Thyroid gland (tissue), 4 donors: ENCODE measurements at regions not wholly inside any gene's neighbourhood (a gene's known extent, or its start where the extent isn't known, plus 50 kb on each side); places are given as distances from the start of the nearest gene placed in this dataset.

ENCODE experiments used
- DNase-seq, 2 donors: peaks; one replicate each; pipeline ENCODE4 v3.0.0-alpha.2; 2019
- H3K27ac ChIP-seq, 3 donors: fragments of 200-600 bp; sonication (generic); 1 replicate in 2 of 3; 2 replicates in 1 of 3; pipeline ENCODE4 v1.5.1; 2016 to 2019; ENCODE audit warnings: mild to moderate bottlenecking in 1 of 3, moderate library complexity in 1 of 3
- H3K27me3 ChIP-seq: fragments of 200-600 bp; sonication (generic); one replicate; pipeline ENCODE4 v1.5.1; 2019
- H3K36me3 ChIP-seq, 2 donors: fragments of 200-600 bp; sonication (generic); one replicate each; pipeline ENCODE4 v1.5.1; 2016 to 2019
- H3K4me1 ChIP-seq, 2 donors: fragments of 200-600 bp; sonication (generic); one replicate each; pipeline ENCODE4 v1.5.1; 2017 to 2019
- H3K4me3 ChIP-seq, 3 donors: fragments of 200-600 bp; sonication (generic); replicated peaks in 1 of 3; 1 replicate in 2 of 3; 2 replicates in 1 of 3; pipeline ENCODE4 v1.5.1; 2016; ENCODE audit warnings: mild to moderate bottlenecking in 1 of 3
- H3K9me3 ChIP-seq: fragments of 200-600 bp; sonication (generic); one replicate; pipeline ENCODE4 v1.5.1; 2017
- POLR2A ChIP-seq, 2 donors: fragments of 450-650 bp; IDR thresholded peaks; one replicate each; pipeline ENCODE4 v1.6.1; 2017; ENCODE audit warnings: antibody characterized with exemption in 2 of 2, mild to moderate bottlenecking in 2 of 2, moderate library complexity in 1 of 2
- WGBS, 2 donors: methylation state at CpG; one replicate each; pipeline ENCODE4 v1.1.5; 2017; 5-methylcytosine and 5-hydroxymethylcytosine counted together
- intact Hi-C: fragments of 100-400 bp; cut with DNase I; formaldehyde crosslinking; loops from one replicate; pipeline ENCODE4 v1.15.1; 2023
- TF ChIP-seq, protein P1 (sequence below), 6 experiments: fragments of 200-600 bp in 3 of 6; fragments of 450-650 bp in 3 of 6; sonication (generic) in 3 of 6; IDR thresholded peaks; one replicate each; pipeline ENCODE4 v1.5.1; 2016 to 2019; ENCODE audit warnings: antibody characterized with exemption in 6 of 6, mild to moderate bottlenecking in 2 of 6, inconsistent platforms in 1 of 6, moderate library complexity in 1 of 6

GRCh38 chr2:12932192-12932591 lies 215.5 kb downstream of the TRIB2 start:
- Histone ChIP-seq H3K27me3 (no peaks in the 10 kb centered on the region), H3K36me3 (no peaks in the 10 kb centered on the region), H3K4me1 (no peaks in the 10 kb centered on the region), H3K27ac (no peak overlapping the region), H3K4me3 (no peak overlapping the region), H3K9me3 (no peaks in the 10 kb centered on the region)
- TF ChIP-seq POLR2A (IDR thresholded peaks at IDR 0.05), result no peak
- TF ChIP-seq, protein P1, sequence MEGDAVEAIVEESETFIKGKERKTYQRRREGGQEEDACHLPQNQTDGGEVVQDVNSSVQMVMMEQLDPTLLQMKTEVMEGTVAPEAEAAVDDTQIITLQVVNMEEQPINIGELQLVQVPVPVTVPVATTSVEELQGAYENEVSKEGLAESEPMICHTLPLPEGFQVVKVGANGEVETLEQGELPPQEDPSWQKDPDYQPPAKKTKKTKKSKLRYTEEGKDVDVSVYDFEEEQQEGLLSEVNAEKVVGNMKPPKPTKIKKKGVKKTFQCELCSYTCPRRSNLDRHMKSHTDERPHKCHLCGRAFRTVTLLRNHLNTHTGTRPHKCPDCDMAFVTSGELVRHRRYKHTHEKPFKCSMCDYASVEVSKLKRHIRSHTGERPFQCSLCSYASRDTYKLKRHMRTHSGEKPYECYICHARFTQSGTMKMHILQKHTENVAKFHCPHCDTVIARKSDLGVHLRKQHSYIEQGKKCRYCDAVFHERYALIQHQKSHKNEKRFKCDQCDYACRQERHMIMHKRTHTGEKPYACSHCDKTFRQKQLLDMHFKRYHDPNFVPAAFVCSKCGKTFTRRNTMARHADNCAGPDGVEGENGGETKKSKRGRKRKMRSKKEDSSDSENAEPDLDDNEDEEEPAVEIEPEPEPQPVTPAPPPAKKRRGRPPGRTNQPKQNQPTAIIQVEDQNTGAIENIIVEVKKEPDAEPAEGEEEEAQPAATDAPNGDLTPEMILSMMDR (IDR thresholded peaks at IDR 0.05), result no peak
- 60 to 72% methylated on average over 3 of the region's 3 CpGs for WGBS, 2 donors
- intact Hi-C loops, result loop anchor here (10.0 kb wide), 1 partner anchor 207 kb away; no protein-coding TSS in a partner anchor
- DNase-seq, result no peak

GRCh38 chr2:12934146-12934756 lies 217.5 kb downstream of the TRIB2 start:
- Histone ChIP-seq H3K27me3 (no peaks in the 10 kb centered on the region), H3K36me3 (no peaks in the 10 kb centered on the region), H3K4me1 (no peaks in the 10 kb centered on the region), H3K9me3 (no peaks in the 10 kb centered on the region), H3K27ac (no peak overlapping the region), H3K4me3 (no peak overlapping the region)
- 91 to 94% methylated on average over 6 of the region's 6 CpGs for WGBS, 2 donors
- no peak for DNase-seq
- intact Hi-C loops, result loop anchor here (10.0 kb wide), 1 partner anchor 209 kb away; no protein-coding TSS in a partner anchor
- TF ChIP-seq, protein P1 (IDR thresholded peaks at IDR 0.05), result no peak
- no peak for TF ChIP-seq POLR2A (IDR thresholded peaks at IDR 0.05)

DNA sequence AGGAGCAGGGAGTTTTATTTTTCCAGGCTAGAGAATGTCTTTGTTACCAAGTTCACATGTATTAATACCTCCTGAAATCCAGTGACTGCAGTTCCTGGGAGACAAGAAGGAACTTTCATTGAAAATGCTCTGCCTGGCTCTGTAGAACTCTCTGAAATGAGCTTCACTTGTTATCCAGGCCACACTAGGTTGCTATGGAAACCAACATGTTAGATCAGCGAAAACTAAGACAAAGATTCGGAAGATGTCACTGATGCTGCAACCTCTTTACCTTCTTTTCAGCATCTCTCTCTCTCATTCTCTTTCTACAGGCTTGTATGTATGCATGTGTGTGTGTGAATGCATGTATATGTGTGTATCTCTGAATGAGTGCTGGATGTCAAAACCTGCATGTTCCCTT lies 218.5 kb downstream of the TRIB2 start:
- H3K27me3 ChIP-seq, result no peaks in the 10 kb centered on the region
- no peaks in the 10 kb centered on the region for H3K4me1 ChIP-seq
- WGBS, 2 donors, result 83 to 85% methylated on average over 2 of the region's 2 CpGs
- intact Hi-C loops, result loop anchor here (10.0 kb wide), 1 partner anchor 210 kb away; no protein-coding TSS in a partner anchor
- TF ChIP-seq, protein P1 (IDR thresholded peaks at IDR 0.05), result no peak
- TF ChIP-seq POLR2A (IDR thresholded peaks at IDR 0.05), result no peak
- H3K36me3 ChIP-seq, result no peaks in the 10 kb centered on the region
- no peaks in the 10 kb centered on the region for H3K9me3 ChIP-seq
- DNase-seq, result no peak
- no peak overlapping the region for H3K4me3 ChIP-seq
- H3K27ac ChIP-seq, result no peak overlapping the region

GRCh38 chr2:12935796-12936195 lies 219.1 kb downstream of the TRIB2 start:
- no peak overlapping the region for H3K4me3 ChIP-seq
- H3K36me3 ChIP-seq, result no peaks in the 10 kb centered on the region
- no peaks in the 10 kb centered on the region for H3K9me3 ChIP-seq
- H3K27me3 ChIP-seq, result no peaks in the 10 kb centered on the region
- DNase-seq, result no peak
- WGBS, 2 donors, result 71 to 80% methylated on average over 6 of the region's 6 CpGs
- TF ChIP-seq, protein P1 (IDR thresholded peaks at IDR 0.05), result no peak
- no peak for TF ChIP-seq POLR2A (IDR thresholded peaks at IDR 0.05)
- H3K4me1 ChIP-seq, result no peaks in the 10 kb centered on the region
- intact Hi-C loops, result loop anchor here (10.0 kb wide), 1 partner anchor 211 kb away; no protein-coding TSS in a partner anchor
- no peak overlapping the region for H3K27ac ChIP-seq

DNA sequence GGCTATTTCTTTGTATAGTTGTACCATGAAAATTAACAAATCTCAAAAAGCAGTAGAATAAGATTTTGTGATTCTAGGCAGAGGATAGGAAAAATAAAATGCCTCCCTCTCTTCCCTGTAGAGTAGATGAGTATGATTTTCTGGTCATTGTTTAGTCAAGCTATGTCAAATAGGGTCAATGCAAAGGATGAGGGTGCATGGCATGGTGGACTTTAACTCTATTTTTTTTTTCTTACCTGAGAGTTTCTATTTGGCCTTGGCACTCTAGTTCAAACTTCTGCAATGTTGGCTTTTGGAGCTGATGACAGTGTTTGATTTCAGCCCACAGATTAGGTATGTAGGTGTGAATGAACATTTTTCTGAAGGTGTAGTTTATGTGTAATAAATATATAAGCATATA lies 224.5 kb downstream of the TRIB2 start:
- intact Hi-C loops, result no loop called here

More for the DNA sequence above, 224.5 kb downstream of the TRIB2 start:
- no peak overlapping the region for H3K4me3 ChIP-seq
- H3K27ac ChIP-seq, result no peak overlapping the region
- no peaks in the 10 kb centered on the region for H3K4me1 ChIP-seq
- no peaks in the 10 kb centered on the region for H3K9me3 ChIP-seq
- no peak for DNase-seq
- H3K36me3 ChIP-seq, result no peaks in the 10 kb centered on the region
- H3K27me3 ChIP-seq, result no peaks in the 10 kb centered on the region
- TF ChIP-seq, protein P1 (IDR thresholded peaks at IDR 0.05), result no peak
- TF ChIP-seq POLR2A (IDR thresholded peaks at IDR 0.05), result no peak
